PC-9 (cell line): ENCODE measurements at regions not wholly inside any gene's neighbourhood (a gene's known extent, or its start where the extent isn't known, plus 50 kb on each side); places are given as distances from the start of the nearest gene placed in this dataset.

Source experiments
- CTCF ChIP-seq: fragments of 200-600 bp; sonication (generic); conservative IDR thresholded peaks from 2 replicates; pipeline ENCODE4 v1.6.1; 2017; ENCODE audit warnings: mixed run types, antibody characterized with exemption, mild to moderate bottlenecking, moderate library complexity
- EZH2 ChIP-seq: fragments of 200-600 bp; sonication (generic); IDR thresholded peaks from 2 replicates; pipeline ENCODE4 v1.8.0; 2017; ENCODE audit warnings: antibody characterized with exemption, low read depth

GRCh38 chr15:89018207-89018606 is 70.0 kb upstream of the ABHD2 start:
- TF ChIP-seq CTCF = no peak
- TF ChIP-seq EZH2 = no peak
